DOHH2 (cell line): ENCODE measurements at regions not wholly inside any gene's neighbourhood (a gene's known extent, or its start where the extent isn't known, plus 50 kb on each side); places are given as distances from the start of the nearest gene placed in this dataset.

Source experiments
- H3F3A ChIP-seq: fragments of 200-600 bp; sonication (generic), shearing (Covaris generic); 2 replicates; pipeline ENCODE4 v1.6.0; 2016; ENCODE audit warnings: antibody characterized with exemption, mild to moderate bottlenecking; ENCODE audit not compliant: control insufficient read depth, insufficient read depth
- H3K27ac ChIP-seq: fragments of 200-600 bp; sonication (generic); 2 replicates; pipeline ENCODE4 v1.5.1; 2014; ENCODE audit warnings: low read depth, mild to moderate bottlenecking, low read length, moderate library complexity
- H3K27me3 ChIP-seq: fragments of 200-600 bp; sonication (generic); 2 replicates; pipeline ENCODE4 v1.6.1; 2014; ENCODE audit warnings: mild to moderate bottlenecking, low read length, mixed read lengths; ENCODE audit not compliant: control insufficient read depth
- H3K36me3 ChIP-seq: fragments of 200-600 bp; sonication (generic); 2 replicates; pipeline ENCODE4 v1.6.1; 2014; ENCODE audit warnings: mild to moderate bottlenecking, low read length, moderate library complexity, mixed read lengths; ENCODE audit not compliant: control insufficient read depth
- H3K4me1 ChIP-seq: fragments of 200-600 bp; sonication (generic); 2 replicates; pipeline ENCODE4 v1.6.1; 2014; ENCODE audit warnings: mild to moderate bottlenecking, low read length, mixed read lengths; ENCODE audit not compliant: control insufficient read depth
- H3K4me2 ChIP-seq: fragments of 200-600 bp; sonication (generic); 2 replicates; pipeline ENCODE4 v1.6.0; 2014; ENCODE audit warnings: mild to moderate bottlenecking, low read length, moderate library complexity
- H3K4me3 ChIP-seq: fragments of 200-600 bp; sonication (generic); 2 replicates; pipeline ENCODE4 v1.5.1; 2014; ENCODE audit warnings: mild to moderate bottlenecking, low read length, mixed read lengths
- H3K79me2 ChIP-seq: fragments of 200-600 bp; sonication (generic); 2 replicates; pipeline ENCODE4 v1.6.1; 2014; ENCODE audit warnings: mild to moderate bottlenecking, low read length, mixed read lengths; ENCODE audit not compliant: control insufficient read depth
- H3K9me2 ChIP-seq: fragments of 200-600 bp; sonication (generic); replicated peaks from 2 replicates; pipeline ENCODE4 v1.6.1; 2014; ENCODE audit warnings: mild to moderate bottlenecking, low read length, mixed read lengths; ENCODE audit not compliant: control insufficient read depth
- H3K9me3 ChIP-seq: fragments of 200-600 bp; sonication (generic); 2 replicates; pipeline ENCODE4 v1.6.1; 2014; ENCODE audit warnings: antibody characterized with exemption, low read length, mixed read lengths; ENCODE audit not compliant: control insufficient read depth, insufficient read depth
- H4K20me1 ChIP-seq: fragments of 200-600 bp; sonication (generic); 2 replicates; pipeline ENCODE4 v1.6.0; 2014; ENCODE audit warnings: low read depth, mild to moderate bottlenecking, antibody characterized with exemption, low read length, moderate library complexity; ENCODE audit not compliant: control insufficient read depth, insufficient read depth
- EZH2phosphoT487 ChIP-seq: fragments of 200-600 bp; sonication (generic); IDR thresholded peaks from 2 replicates; pipeline ENCODE4 v1.6.1; 2017; ENCODE audit warnings: borderline replicate concordance, mild to moderate bottlenecking, antibody characterized with exemption, low read length, moderate library complexity, mixed read lengths
- TF ChIP-seq, protein P1 (sequence below): fragments of 200-600 bp; sonication (generic); IDR thresholded peaks from one replicate; pipeline ENCODE4 v1.5.1; 2014; ENCODE audit warnings: antibody characterized with exemption, mild to moderate bottlenecking, low read depth, low read length; ENCODE audit not compliant: poor library complexity, severe bottlenecking

- Histone ChIP-seq H3K27me3 (no peaks in the 10 kb centered on the region), H3K9me2 (no peaks in the 10 kb centered on the region), H3K79me2 (no peaks in the 10 kb centered on the region), H3K27ac (no peak overlapping the region), H3F3A (no peaks in the 10 kb centered on the region), H3K9me3 (no peaks in the 10 kb centered on the region; the same call in 1 of the 2 replicates), H4K20me1 (no peaks in the 10 kb centered on the region), H3K4me3 (no peak overlapping the region), H3K4me2 (no peak overlapping the region), H3K4me1 (no peaks in the 10 kb centered on the region), H3K36me3 (no peaks in the 10 kb centered on the region)
- TF ChIP-seq, protein P1, sequence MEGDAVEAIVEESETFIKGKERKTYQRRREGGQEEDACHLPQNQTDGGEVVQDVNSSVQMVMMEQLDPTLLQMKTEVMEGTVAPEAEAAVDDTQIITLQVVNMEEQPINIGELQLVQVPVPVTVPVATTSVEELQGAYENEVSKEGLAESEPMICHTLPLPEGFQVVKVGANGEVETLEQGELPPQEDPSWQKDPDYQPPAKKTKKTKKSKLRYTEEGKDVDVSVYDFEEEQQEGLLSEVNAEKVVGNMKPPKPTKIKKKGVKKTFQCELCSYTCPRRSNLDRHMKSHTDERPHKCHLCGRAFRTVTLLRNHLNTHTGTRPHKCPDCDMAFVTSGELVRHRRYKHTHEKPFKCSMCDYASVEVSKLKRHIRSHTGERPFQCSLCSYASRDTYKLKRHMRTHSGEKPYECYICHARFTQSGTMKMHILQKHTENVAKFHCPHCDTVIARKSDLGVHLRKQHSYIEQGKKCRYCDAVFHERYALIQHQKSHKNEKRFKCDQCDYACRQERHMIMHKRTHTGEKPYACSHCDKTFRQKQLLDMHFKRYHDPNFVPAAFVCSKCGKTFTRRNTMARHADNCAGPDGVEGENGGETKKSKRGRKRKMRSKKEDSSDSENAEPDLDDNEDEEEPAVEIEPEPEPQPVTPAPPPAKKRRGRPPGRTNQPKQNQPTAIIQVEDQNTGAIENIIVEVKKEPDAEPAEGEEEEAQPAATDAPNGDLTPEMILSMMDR, result no peak
- TF ChIP-seq EZH2phosphoT487, result no peak
Measured at GRCh38 chr1:70847013-70847412, 200.6 kb downstream of the PTGER3 start.

DNA sequence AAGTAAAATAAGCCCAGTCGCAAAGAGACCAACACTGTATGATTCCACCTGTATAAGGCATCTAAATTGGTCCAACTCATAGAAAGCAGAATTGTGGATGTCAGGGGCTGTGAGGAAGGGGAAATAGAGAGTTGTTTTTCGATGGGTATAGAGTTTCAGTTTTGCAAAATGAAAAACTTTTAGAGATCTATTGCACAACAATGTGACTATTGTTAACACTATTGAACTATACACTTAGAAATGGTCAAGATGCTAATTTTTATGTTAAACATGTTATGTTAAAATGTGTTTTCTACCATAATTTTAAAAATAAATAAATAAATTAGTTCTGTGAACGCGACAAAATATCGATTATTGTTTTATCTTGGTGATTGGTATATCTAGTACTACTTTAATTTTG lies 192.4 kb downstream of the PTGER3 start:
- no peaks in the 10 kb centered on the region for H4K20me1 ChIP-seq
- H3F3A ChIP-seq, result no peaks in the 10 kb centered on the region
- H3K4me2 ChIP-seq, result no peak overlapping the region
- no peaks in the 10 kb centered on the region for H3K4me1 ChIP-seq
- H3K4me3 ChIP-seq, result no peak overlapping the region
- H3K27me3 ChIP-seq, result no peaks in the 10 kb centered on the region
- no peak for TF ChIP-seq EZH2phosphoT487
- TF ChIP-seq, protein P1, result no peak
- no peaks in the 10 kb centered on the region for H3K79me2 ChIP-seq
- H3K9me2 ChIP-seq, result no peaks in the 10 kb centered on the region
- H3K9me3 ChIP-seq, result no peaks in the 10 kb centered on the region; the same call in 1 of the 2 replicates
- no peaks in the 10 kb centered on the region for H3K36me3 ChIP-seq
- H3K27ac ChIP-seq, result no peak overlapping the region

DNA sequence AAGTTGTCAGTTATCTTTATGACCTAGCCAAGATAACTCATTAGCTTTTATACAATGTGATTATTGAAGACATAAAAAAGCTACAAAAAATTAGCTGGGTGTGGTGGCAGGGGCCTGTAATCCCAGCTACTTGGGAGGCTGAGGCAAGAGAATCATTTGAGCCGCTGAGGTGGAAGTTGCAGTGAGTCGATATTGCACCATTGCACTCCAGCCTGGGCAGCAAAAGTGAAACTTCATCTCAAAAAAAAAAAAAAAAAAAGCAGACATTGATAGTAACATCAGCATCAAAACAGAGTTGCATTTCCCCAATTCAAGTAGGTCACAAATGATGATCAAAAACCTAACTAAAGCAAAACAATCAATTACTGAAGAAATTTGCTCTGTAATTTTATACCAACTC lies 191.4 kb downstream of the PTGER3 start:
- Histone ChIP-seq H3K9me2 (no peaks in the 10 kb centered on the region), H3K4me3 (no peak overlapping the region), H4K20me1 (no peaks in the 10 kb centered on the region), H3K27me3 (no peaks in the 10 kb centered on the region), H3K36me3 (no peaks in the 10 kb centered on the region), H3K27ac (no peak overlapping the region), H3F3A (no peaks in the 10 kb centered on the region), H3K79me2 (no peaks in the 10 kb centered on the region), H3K4me1 (no peaks in the 10 kb centered on the region), H3K9me3 (no peaks in the 10 kb centered on the region; the same call in 1 of the 2 replicates), H3K4me2 (no peak overlapping the region)
- TF ChIP-seq EZH2phosphoT487, result no peak
- TF ChIP-seq, protein P1, result no peak
